Ishikawa (cell line): ENCODE measurements at regions not wholly inside any gene's neighbourhood (a gene's known extent, or its start where the extent isn't known, plus 50 kb on each side); places are given as distances from the start of the nearest gene placed in this dataset.

ENCODE experiments used
- CREB1 ChIP-seq: IDR thresholded peaks from 2 replicates; pipeline ENCODE4 v1.6.1; 2012; ENCODE audit warnings: low read depth
- EP300 ChIP-seq: IDR thresholded peaks from 2 replicates; pipeline ENCODE4 v1.6.1; 2012; ENCODE audit warnings: borderline replicate concordance
- FOXM1 ChIP-seq: IDR thresholded peaks from 2 replicates; pipeline ENCODE4 v1.6.1; 2012; ENCODE audit warnings: low read depth, borderline replicate concordance
- MAX ChIP-seq: IDR thresholded peaks from 2 replicates; pipeline ENCODE4 v1.6.1; 2012
- NFIC ChIP-seq: IDR thresholded peaks from 2 replicates; pipeline ENCODE4 v1.6.1; 2012
- REST ChIP-seq: IDR thresholded peaks from 2 replicates; pipeline ENCODE4 v1.6.1; 2012; ENCODE audit warnings: low read depth, mild to moderate bottlenecking
- TAF1 ChIP-seq: IDR thresholded peaks from 2 replicates; pipeline ENCODE4 v1.6.1; 2012; ENCODE audit warnings: low read depth, mild to moderate bottlenecking
- TCF12 ChIP-seq: IDR thresholded peaks from 2 replicates; pipeline ENCODE4 v1.6.1; 2012; ENCODE audit warnings: low read depth
- TEAD4 ChIP-seq: IDR thresholded peaks from 2 replicates; pipeline ENCODE4 v1.6.1; 2012
- USF1 ChIP-seq: IDR thresholded peaks from 2 replicates; pipeline ENCODE4 v1.6.1; 2012
- YY1 ChIP-seq: IDR thresholded peaks from 2 replicates; pipeline ENCODE4 v1.6.1; 2012; ENCODE audit warnings: low read depth
- ZBTB7A ChIP-seq: IDR thresholded peaks from 2 replicates; pipeline ENCODE4 v1.6.1; 2012; ENCODE audit warnings: low read depth

GRCh38 chr15:60091157-60091556 is 87.0 kb downstream of the FOXB1 start:
- TF ChIP-seq USF1 = no peak
- no peak for TF ChIP-seq FOXM1
- no peak for TF ChIP-seq NFIC
- TF ChIP-seq REST = no peak
- TF ChIP-seq YY1 = no peak
- TF ChIP-seq TEAD4 = no peak
- TF ChIP-seq TCF12 = no peak
- TF ChIP-seq EP300 = no peak
- no peak for TF ChIP-seq TAF1
- TF ChIP-seq ZBTB7A = no peak
- TF ChIP-seq CREB1 = no peak
- no peak for TF ChIP-seq MAX
